Loucy (cell line): ENCODE measurements at regions not wholly inside any gene's neighbourhood (a gene's known extent, or its start where the extent isn't known, plus 50 kb on each side); places are given as distances from the start of the nearest gene placed in this dataset.

Experiments used
- H2AFZ ChIP-seq: fragments of 200-600 bp; sonication (generic); 2 replicates; pipeline ENCODE4 v1.6.0; 2016; ENCODE audit warnings: antibody characterized with exemption, mild to moderate bottlenecking, low read length, moderate library complexity
- H3F3A ChIP-seq: fragments of 200-600 bp; 2 replicates; pipeline ENCODE4 v1.6.0; 2016; ENCODE audit warnings: antibody characterized with exemption, low read depth, mild to moderate bottlenecking
- H3K27me3 ChIP-seq: fragments of 200-600 bp; sonication (generic); 2 replicates; pipeline ENCODE4 v1.6.1; 2014; ENCODE audit warnings: low read length, mild to moderate bottlenecking; ENCODE audit not compliant: insufficient read depth, poor library complexity, severe bottlenecking
- H3K36me3 ChIP-seq: fragments of 200-600 bp; sonication (generic); 2 replicates; pipeline ENCODE4 v1.6.1; 2016; ENCODE audit warnings: low read length; ENCODE audit not compliant: insufficient read depth
- H3K4me1 ChIP-seq: fragments of 200-600 bp; sonication (generic); 2 replicates; pipeline ENCODE4 v1.5.1; 2014; ENCODE audit warnings: low read length, mild to moderate bottlenecking; ENCODE audit not compliant: insufficient read depth, poor library complexity, severe bottlenecking
- H3K4me2 ChIP-seq: fragments of 200-600 bp; sonication (generic); 2 replicates; pipeline ENCODE4 v1.6.0; 2014; ENCODE audit warnings: antibody characterized with exemption, low read length, low read depth, mild to moderate bottlenecking; ENCODE audit not compliant: poor library complexity, severe bottlenecking
- H3K4me3 ChIP-seq: fragments of 200-600 bp; sonication (generic); 2 replicates; pipeline ENCODE4 v1.5.1; 2014; ENCODE audit warnings: low read length, mild to moderate bottlenecking, mixed read lengths; ENCODE audit not compliant: poor library complexity, severe bottlenecking
- H3K79me2 ChIP-seq: fragments of 200-600 bp; sonication (generic); 2 replicates; pipeline ENCODE4 v1.6.1; 2014; ENCODE audit warnings: low read length; ENCODE audit not compliant: insufficient read depth
- H3K9ac ChIP-seq: fragments of 200-600 bp; sonication (generic); 2 replicates; pipeline ENCODE4 v1.6.0; 2014; ENCODE audit warnings: mild to moderate bottlenecking, low read depth, low read length, moderate library complexity; ENCODE audit not compliant: poor library complexity, severe bottlenecking
- H3K9me2 ChIP-seq: fragments of 200-600 bp; sonication (generic); replicated peaks from 2 replicates; pipeline ENCODE4 v1.6.1; 2016; ENCODE audit warnings: low read depth, low read length, mixed read lengths
- H3K9me3 ChIP-seq: fragments of 200-600 bp; sonication (generic); 2 replicates; pipeline ENCODE4 v1.6.1; 2014; ENCODE audit warnings: mild to moderate bottlenecking, antibody characterized with exemption, low read length, low read depth; ENCODE audit not compliant: insufficient read depth
- H4K20me1 ChIP-seq: fragments of 200-600 bp; sonication (generic); 2 replicates; pipeline ENCODE4 v1.6.0; 2014; ENCODE audit warnings: antibody characterized with exemption, low read length, mild to moderate bottlenecking; ENCODE audit not compliant: insufficient read depth, poor library complexity, severe bottlenecking
- EZH2phosphoT487 ChIP-seq: fragments of 200-600 bp; IDR thresholded peaks from 2 replicates; pipeline ENCODE4 v1.6.1; 2018; ENCODE audit warnings: antibody characterized with exemption, mild to moderate bottlenecking, moderate library complexity, borderline replicate concordance
- TF ChIP-seq, protein P1 (sequence below): fragments of 200-600 bp; sonication (generic); conservative IDR thresholded peaks from 2 replicates; pipeline ENCODE4 v1.5.1; 2014; ENCODE audit warnings: mild to moderate bottlenecking, antibody characterized with exemption, low read length

DNA sequence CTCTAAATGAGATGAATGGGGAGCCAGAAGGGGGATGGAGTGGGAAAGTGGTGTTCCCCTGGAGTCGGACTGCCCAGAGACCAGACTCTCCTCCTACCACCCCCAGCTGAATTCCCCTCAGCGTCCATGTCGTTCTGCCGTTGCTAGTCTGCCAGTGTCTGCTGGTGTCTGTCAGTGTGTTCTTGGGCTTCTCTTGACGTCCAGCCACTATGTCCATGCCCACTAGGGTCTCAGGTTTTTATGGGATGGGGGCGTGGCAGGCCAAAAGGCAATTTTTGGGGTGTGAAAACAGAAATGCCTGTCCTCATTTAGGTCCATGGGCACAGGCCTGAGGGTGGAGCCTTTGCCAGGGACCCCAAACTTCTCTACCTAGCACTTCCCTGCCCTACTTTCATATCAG is 589.6 kb downstream of the IGSF11 start:
- H3K9ac ChIP-seq = no peak overlapping the region
- no peaks in the 10 kb centered on the region for H3K27me3 ChIP-seq
- H3K79me2 ChIP-seq = no peaks in the 10 kb centered on the region
- no peaks in the 10 kb centered on the region; the same call in 1 of the 2 replicates for H3K9me3 ChIP-seq
- H3K4me2 ChIP-seq = no peak overlapping the region
- TF ChIP-seq, protein P1, sequence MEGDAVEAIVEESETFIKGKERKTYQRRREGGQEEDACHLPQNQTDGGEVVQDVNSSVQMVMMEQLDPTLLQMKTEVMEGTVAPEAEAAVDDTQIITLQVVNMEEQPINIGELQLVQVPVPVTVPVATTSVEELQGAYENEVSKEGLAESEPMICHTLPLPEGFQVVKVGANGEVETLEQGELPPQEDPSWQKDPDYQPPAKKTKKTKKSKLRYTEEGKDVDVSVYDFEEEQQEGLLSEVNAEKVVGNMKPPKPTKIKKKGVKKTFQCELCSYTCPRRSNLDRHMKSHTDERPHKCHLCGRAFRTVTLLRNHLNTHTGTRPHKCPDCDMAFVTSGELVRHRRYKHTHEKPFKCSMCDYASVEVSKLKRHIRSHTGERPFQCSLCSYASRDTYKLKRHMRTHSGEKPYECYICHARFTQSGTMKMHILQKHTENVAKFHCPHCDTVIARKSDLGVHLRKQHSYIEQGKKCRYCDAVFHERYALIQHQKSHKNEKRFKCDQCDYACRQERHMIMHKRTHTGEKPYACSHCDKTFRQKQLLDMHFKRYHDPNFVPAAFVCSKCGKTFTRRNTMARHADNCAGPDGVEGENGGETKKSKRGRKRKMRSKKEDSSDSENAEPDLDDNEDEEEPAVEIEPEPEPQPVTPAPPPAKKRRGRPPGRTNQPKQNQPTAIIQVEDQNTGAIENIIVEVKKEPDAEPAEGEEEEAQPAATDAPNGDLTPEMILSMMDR = no peak
- TF ChIP-seq EZH2phosphoT487 = no peak
- H3F3A ChIP-seq = no peaks in the 10 kb centered on the region
- no peaks in the 10 kb centered on the region for H3K4me1 ChIP-seq
- no peak overlapping the region for H2AFZ ChIP-seq
- no peaks in the 10 kb centered on the region for H4K20me1 ChIP-seq
- H3K4me3 ChIP-seq = no peak overlapping the region
- H3K9me2 ChIP-seq = no peaks in the 10 kb centered on the region
- H3K36me3 ChIP-seq = no peaks in the 10 kb centered on the region

DNA sequence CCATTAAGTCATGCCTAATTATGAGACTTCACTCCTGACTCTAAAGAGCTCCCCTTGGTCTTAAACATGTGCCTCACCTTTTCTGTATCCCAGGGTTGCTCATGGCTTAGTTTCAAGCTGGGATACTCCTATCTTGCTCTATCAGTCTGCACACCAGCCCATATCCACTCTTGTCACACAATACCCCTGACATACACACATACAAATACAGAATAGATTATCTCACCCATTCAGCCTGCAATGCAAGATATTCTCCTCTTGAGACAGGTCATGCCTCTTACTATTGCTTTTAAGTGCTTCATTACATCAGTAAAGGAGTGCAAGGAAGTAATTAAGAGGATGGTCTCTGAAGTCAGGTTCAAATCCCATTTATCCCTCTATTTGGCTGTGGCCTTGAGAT is 587.3 kb downstream of the IGSF11 start:
- Histone ChIP-seq H3K27me3 (no peaks in the 10 kb centered on the region), H3K36me3 (no peaks in the 10 kb centered on the region), H3F3A (no peaks in the 10 kb centered on the region), H3K9me3 (no peaks in the 10 kb centered on the region; the same call in 1 of the 2 replicates), H3K4me2 (no peak overlapping the region), H2AFZ (no peak overlapping the region), H3K9ac (no peak overlapping the region), H3K4me3 (no peak overlapping the region), H3K79me2 (no peaks in the 10 kb centered on the region), H3K4me1 (no peaks in the 10 kb centered on the region), H4K20me1 (no peaks in the 10 kb centered on the region), H3K9me2 (no peaks in the 10 kb centered on the region)
- no peak for TF ChIP-seq EZH2phosphoT487
- TF ChIP-seq, protein P1 = no peak

DNA sequence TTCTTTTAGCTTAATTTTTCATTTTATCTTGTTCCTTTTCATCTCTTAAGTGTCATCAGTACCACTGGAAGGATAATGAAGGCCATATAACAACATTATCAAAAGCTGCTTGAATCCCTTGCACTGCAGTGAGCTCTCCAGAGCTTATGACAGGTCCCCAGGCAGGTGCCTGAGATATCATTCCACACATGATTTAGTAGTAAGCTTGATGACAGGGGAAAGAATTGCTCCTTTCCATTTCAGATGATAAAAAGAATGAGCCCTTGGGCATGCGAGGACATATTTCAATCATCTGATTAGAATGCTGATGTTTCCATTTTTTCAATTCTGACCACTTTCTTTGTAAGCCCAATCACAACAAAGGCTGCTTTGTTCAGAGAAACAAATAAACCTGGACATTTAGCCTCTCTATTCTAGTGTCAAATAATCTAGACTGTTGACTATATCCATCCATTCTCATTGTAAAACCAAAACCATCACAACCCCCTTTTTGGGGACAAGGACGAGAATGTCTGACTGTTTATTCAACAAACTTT is 567.8 kb downstream of the IGSF11 start:
- H3K4me3 ChIP-seq = no peak overlapping the region
- H3K9me2 ChIP-seq = no peaks in the 10 kb centered on the region
- no peaks in the 10 kb centered on the region for H4K20me1 ChIP-seq
- no peaks in the 10 kb centered on the region for H3K36me3 ChIP-seq
- H3K9ac ChIP-seq = no peak overlapping the region
- TF ChIP-seq, protein P1 = no peak
- TF ChIP-seq EZH2phosphoT487 = no peak
- H3K4me1 ChIP-seq = no peaks in the 10 kb centered on the region
- no peak overlapping the region for H3K4me2 ChIP-seq
- no peak overlapping the region for H2AFZ ChIP-seq
- H3K9me3 ChIP-seq = no peaks in the 10 kb centered on the region
- no peaks in the 10 kb centered on the region for H3K79me2 ChIP-seq
- no peaks in the 10 kb centered on the region for H3K27me3 ChIP-seq
- no peaks in the 10 kb centered on the region for H3F3A ChIP-seq
